Spleen (tissue), 11 donors: ENCODE measurements at regions not wholly inside any gene's neighbourhood (a gene's known extent, or its start where the extent isn't known, plus 50 kb on each side); places are given as distances from the start of the nearest gene placed in this dataset.

Experiments
- DNase-seq: peaks from one replicate; pipeline ENCODE4 v3.0.0-alpha.2; 2020
- H3K27ac ChIP-seq, 8 donors: fragments of 200-600 bp; sonication (generic) in 7 of 8; 1 replicate in 4 of 8; 2 replicates in 4 of 8; pipeline versions ENCODE4 v1.5.0 to v1.8.0; 2016 to 2021; ENCODE audit warnings: inconsistent platforms in 4 of 8, mild to moderate bottlenecking in 4 of 8, moderate library complexity in 1 of 8
- H3K27me3 ChIP-seq, 7 donors: fragments of 200-600 bp; sonication (generic) in 6 of 7; replicated peaks in 1 of 7; 1 replicate in 4 of 7; 2 replicates in 3 of 7; pipeline versions ENCODE4 v1.5.0 to v1.8.0; 2016 to 2021; ENCODE audit warnings: inconsistent platforms in 3 of 7, mild to moderate bottlenecking in 1 of 7
- H3K36me3 ChIP-seq, 6 donors: fragments of 200-600 bp; sonication (generic) in 5 of 6; 1 replicate in 4 of 6; 2 replicates in 2 of 6; pipeline versions ENCODE4 v1.5.0 to v1.8.0; 2016 to 2021; ENCODE audit warnings: inconsistent platforms in 2 of 6
- H3K4me1 ChIP-seq, 6 donors: fragments of 200-600 bp; sonication (generic) in 5 of 6; 1 replicate in 3 of 6; 2 replicates in 3 of 6; pipeline versions ENCODE4 v1.5.0 to v1.8.0; 2016 to 2021; ENCODE audit warnings: inconsistent platforms in 3 of 6
- H3K4me3 ChIP-seq, 8 donors: fragments of 200-600 bp; sonication (generic) in 7 of 8; 1 replicate in 4 of 8; 2 replicates in 4 of 8; pipeline versions ENCODE4 v1.5.0 to v1.8.0; 2016 to 2021; ENCODE audit warnings: inconsistent platforms in 4 of 8, mild to moderate bottlenecking in 4 of 8, moderate library complexity in 2 of 8
- H3K9me3 ChIP-seq, 8 donors: fragments of 200-600 bp; sonication (generic) in 7 of 8; 1 replicate in 4 of 8; 2 replicates in 4 of 8; pipeline versions ENCODE4 v1.5.0 to v1.8.0; 2016 to 2021; ENCODE audit warnings: inconsistent platforms in 4 of 8
- CTCF ChIP-seq, 11 experiments: fragments of 200-600 bp in 7 of 11; fragments of 450-650 bp in 4 of 11; sonication (generic) in 4 of 11; IDR thresholded peaks in 8 of 11; conservative IDR thresholded peaks in 3 of 11; 1 replicate in 7 of 11; 2 replicates in 4 of 11; pipeline versions ENCODE4 v1.4.0 to v1.8.0; 2016 to 2021; ENCODE audit warnings: antibody characterized with exemption in 11 of 11, inconsistent platforms in 4 of 11, mild to moderate bottlenecking in 1 of 11
- POLR2A ChIP-seq, 3 donors: fragments of 450-650 bp; IDR thresholded peaks; one replicate each; pipeline ENCODE4 v1.5.1; 2017; ENCODE audit warnings: antibody characterized with exemption in 3 of 3, mild to moderate bottlenecking in 1 of 3
- POLR2AphosphoS5 ChIP-seq, 3 donors: sonication (generic); formaldehyde crosslinking; IDR thresholded peaks; one replicate each; pipeline ENCODE4 v1.5.1; 2017; ENCODE audit warnings: antibody characterized with exemption in 3 of 3
- WGBS, 5 donors: extraction: QIAGEN DNeasy Blood & Tissue Kit in 3 of 5; methylation state at CpG; one replicate each; pipeline versions ENCODE4 v1.1.5 to v1.1.7; 2013 to 2018; 5-methylcytosine and 5-hydroxymethylcytosine counted together
- intact Hi-C: fragments of 100-400 bp; cut with DNase I; formaldehyde crosslinking; loops from one replicate; pipeline ENCODE4 v1.15.0; 2023; ENCODE audit warnings: low total_unique reads
- donor health status: healthy with polysubstance abuse.
- donor health status: DM: no; HTN: no; CAD: no; lungs with moderate emphysema.
- donor health status: DM: no; HTN: no; CAD: no.
- donor health status: Bipolar disorder and iron deficiency.
- donor health status: healthy.
- donor health status: DM: no; HTN: no; CAD: no.
- donor health status: DM: yes; HTN: yes; CAD: no.

- no peaks in the 10 kb centered on the region for H3K36me3 ChIP-seq
- intact Hi-C loops = no loop called here
- H3K4me1 ChIP-seq = no peaks in the 10 kb centered on the region
- H3K27me3 ChIP-seq = no peaks in the 10 kb centered on the region
- H3K4me3 ChIP-seq = no peak overlapping the region
- H3K27ac ChIP-seq = no peak overlapping the region
- no peak for DNase-seq
- TF ChIP-seq POLR2AphosphoS5 (IDR thresholded peaks at IDR 0.05) (no peak), POLR2A (IDR thresholded peaks at IDR 0.05) (no peak), CTCF (IDR thresholded peaks at IDR 0.05 in 8 of 11, conservative IDR thresholded peaks at IDR 0.05 in 3 of 11) (no peak)
- peaks cover 0 to 46% (median 30%) of the 10 kb centered on the region in 8 donors for H3K9me3 ChIP-seq
Measured at GRCh38 chr6:81003894-81004293, 748.6 kb downstream of the TENT5A start.

- TF ChIP-seq POLR2A (IDR thresholded peaks at IDR 0.05) (no peak), CTCF (IDR thresholded peaks at IDR 0.05 in 8 of 11, conservative IDR thresholded peaks at IDR 0.05 in 3 of 11) (no peak), POLR2AphosphoS5 (IDR thresholded peaks at IDR 0.05) (no peak)
- no peak overlapping the region for H3K27ac ChIP-seq
- peaks cover 0 to 42% (median 30%) of the 10 kb centered on the region in 8 donors for H3K9me3 ChIP-seq
- no peaks in the 10 kb centered on the region for H3K27me3 ChIP-seq
- DNase-seq = no peak
- intact Hi-C loops = no loop called here
- H3K36me3 ChIP-seq = no peaks in the 10 kb centered on the region
- 70 to 78% (median 75%) methylated on average over 2 of the region's 2 CpGs for WGBS, 5 donors
- H3K4me3 ChIP-seq = no peak overlapping the region
- no peaks in the 10 kb centered on the region for H3K4me1 ChIP-seq
Measured at GRCh38 chr6:81003156-81003555, 749.3 kb downstream of the TENT5A start.

- WGBS, 5 donors = 44 to 51% (median 47%) methylated on average over 1 of the region's 1 CpG
- TF ChIP-seq CTCF (IDR thresholded peaks at IDR 0.05 in 8 of 11, conservative IDR thresholded peaks at IDR 0.05 in 3 of 11) (no peak), POLR2AphosphoS5 (IDR thresholded peaks at IDR 0.05) (no peak), POLR2A (IDR thresholded peaks at IDR 0.05) (no peak)
- Histone ChIP-seq H3K27ac (no peak overlapping the region), H3K36me3 (no peaks in the 10 kb centered on the region), H3K9me3 (peaks cover 0 to 42% (median 28%) of the 10 kb centered on the region in 8 donors), H3K4me1 (no peaks in the 10 kb centered on the region), H3K4me3 (no peak overlapping the region), H3K27me3 (no peaks in the 10 kb centered on the region)
- no peak for DNase-seq
- intact Hi-C loops = no loop called here
Measured at GRCh38 chr6:81002126-81002525, 750.4 kb downstream of the TENT5A start.

- TF ChIP-seq CTCF (IDR thresholded peaks at IDR 0.05 in 8 of 11, conservative IDR thresholded peaks at IDR 0.05 in 3 of 11) = no peak
- TF ChIP-seq POLR2AphosphoS5 (IDR thresholded peaks at IDR 0.05) = no peak
- no peak for TF ChIP-seq POLR2A (IDR thresholded peaks at IDR 0.05)
- DNase-seq = no peak
- intact Hi-C loops = no loop called here
- 53 to 64% (median 58%) methylated on average over 2 of the region's 2 CpGs for WGBS, 5 donors
- Histone ChIP-seq H3K4me3 (no peak overlapping the region), H3K27ac (no peak overlapping the region), H3K9me3 (peaks cover 6 to 40% (median 24%) of the 10 kb centered on the region in 8 donors), H3K27me3 (no peaks in the 10 kb centered on the region), H3K36me3 (no peaks in the 10 kb centered on the region), H3K4me1 (no peaks in the 10 kb centered on the region)
Measured at GRCh38 chr6:80991316-80991715, 761.2 kb downstream of the TENT5A start.
